Vagina (tissue), 2 donors: ENCODE measurements at regions not wholly inside any gene's neighbourhood (a gene's known extent, or its start where the extent isn't known, plus 50 kb on each side); places are given as distances from the start of the nearest gene placed in this dataset.

Source experiments
- DNase-seq, 2 donors: peaks; one replicate each; pipeline ENCODE4 v3.0.0-alpha.2; 2017; ENCODE audit errors: extremely low spot score in 2 of 2
- H3K27ac ChIP-seq: fragments of 200-600 bp; sonication (generic); one replicate; pipeline ENCODE4 v1.5.1; 2019
- H3K27me3 ChIP-seq: fragments of 200-600 bp; sonication (generic); one replicate; pipeline ENCODE4 v1.5.1; 2019
- H3K36me3 ChIP-seq, 2 donors: fragments of 200-600 bp; sonication (generic); one replicate each; pipeline ENCODE4 v1.5.1; 2017 to 2019
- H3K4me1 ChIP-seq: fragments of 200-600 bp; sonication (generic); one replicate; pipeline ENCODE4 v1.5.1; 2019
- H3K4me3 ChIP-seq, 2 donors: fragments of 200-600 bp; sonication (generic); 1 replicate in 1 of 2; 2 replicates in 1 of 2; pipeline ENCODE4 v1.5.1; 2016 to 2019
- H3K9me3 ChIP-seq: fragments of 200-600 bp; sonication (generic); one replicate; pipeline ENCODE4 v1.5.1; 2019
- POLR2A ChIP-seq, 2 donors: fragments of 450-650 bp; IDR thresholded peaks; one replicate each; pipeline ENCODE4 v1.6.1; 2017; ENCODE audit warnings: antibody characterized with exemption in 2 of 2, mild to moderate bottlenecking in 2 of 2, moderate library complexity in 2 of 2
- POLR2AphosphoS5 ChIP-seq, 2 donors: sonication (generic); formaldehyde crosslinking; IDR thresholded peaks; one replicate each; pipeline ENCODE4 v1.9.0; 2017; ENCODE audit warnings: antibody characterized with exemption in 2 of 2, mild to moderate bottlenecking in 2 of 2, low read depth in 1 of 2; ENCODE audit not compliant: insufficient read depth in 1 of 2
- intact Hi-C: fragments of 100-400 bp; cut with DNase I; formaldehyde crosslinking; loops from one replicate; pipeline ENCODE4 v1.15.1; 2023
- TF ChIP-seq, protein P1 (sequence below), 3 experiments: fragments of 450-650 bp in 2 of 3; fragments of 200-600 bp in 1 of 3; sonication (generic) in 1 of 3; IDR thresholded peaks; one replicate each; pipeline ENCODE4 v1.5.1; 2017 to 2019; ENCODE audit warnings: antibody characterized with exemption in 3 of 3, mild to moderate bottlenecking in 2 of 3, moderate library complexity in 2 of 3

DNA sequence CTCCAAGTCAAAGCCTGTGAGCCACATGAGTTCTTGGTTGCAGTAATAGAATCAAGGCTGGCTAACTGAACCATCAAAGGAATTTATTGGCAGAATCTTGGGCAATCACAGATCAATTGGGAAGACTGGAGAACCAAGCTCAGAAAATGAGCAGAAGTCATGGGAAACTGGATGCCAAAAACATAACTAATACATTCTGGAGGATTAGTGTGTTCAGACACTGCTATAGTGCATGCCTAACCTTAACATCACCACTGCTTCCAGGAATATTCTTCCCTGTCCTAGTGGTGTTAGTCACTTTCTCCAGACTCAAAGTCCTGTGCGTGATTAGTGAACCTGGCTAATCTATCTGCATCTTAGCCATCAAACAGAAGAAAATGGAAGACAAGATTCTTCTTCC, 843.7 kb downstream of the EFNA5 start:
- intact Hi-C loops: no loop called here
- H3K9me3 ChIP-seq: no peaks in the 10 kb centered on the region
- H3K27me3 ChIP-seq: no peaks in the 10 kb centered on the region
- TF ChIP-seq POLR2AphosphoS5 (IDR thresholded peaks at IDR 0.05; ENCODE audit: insufficient read depth in 1 of 2, low read depth in 1 of 2) (no peak), POLR2A (IDR thresholded peaks at IDR 0.05) (no peak)
- TF ChIP-seq, protein P1, sequence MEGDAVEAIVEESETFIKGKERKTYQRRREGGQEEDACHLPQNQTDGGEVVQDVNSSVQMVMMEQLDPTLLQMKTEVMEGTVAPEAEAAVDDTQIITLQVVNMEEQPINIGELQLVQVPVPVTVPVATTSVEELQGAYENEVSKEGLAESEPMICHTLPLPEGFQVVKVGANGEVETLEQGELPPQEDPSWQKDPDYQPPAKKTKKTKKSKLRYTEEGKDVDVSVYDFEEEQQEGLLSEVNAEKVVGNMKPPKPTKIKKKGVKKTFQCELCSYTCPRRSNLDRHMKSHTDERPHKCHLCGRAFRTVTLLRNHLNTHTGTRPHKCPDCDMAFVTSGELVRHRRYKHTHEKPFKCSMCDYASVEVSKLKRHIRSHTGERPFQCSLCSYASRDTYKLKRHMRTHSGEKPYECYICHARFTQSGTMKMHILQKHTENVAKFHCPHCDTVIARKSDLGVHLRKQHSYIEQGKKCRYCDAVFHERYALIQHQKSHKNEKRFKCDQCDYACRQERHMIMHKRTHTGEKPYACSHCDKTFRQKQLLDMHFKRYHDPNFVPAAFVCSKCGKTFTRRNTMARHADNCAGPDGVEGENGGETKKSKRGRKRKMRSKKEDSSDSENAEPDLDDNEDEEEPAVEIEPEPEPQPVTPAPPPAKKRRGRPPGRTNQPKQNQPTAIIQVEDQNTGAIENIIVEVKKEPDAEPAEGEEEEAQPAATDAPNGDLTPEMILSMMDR (IDR thresholded peaks at IDR 0.05): no peak
- no peak overlapping the region for H3K4me3 ChIP-seq
- no peaks in the 10 kb centered on the region for H3K4me1 ChIP-seq
- H3K27ac ChIP-seq: no peak overlapping the region
- H3K36me3 ChIP-seq: no peaks in the 10 kb centered on the region
- no peak for DNase-seq

DNA sequence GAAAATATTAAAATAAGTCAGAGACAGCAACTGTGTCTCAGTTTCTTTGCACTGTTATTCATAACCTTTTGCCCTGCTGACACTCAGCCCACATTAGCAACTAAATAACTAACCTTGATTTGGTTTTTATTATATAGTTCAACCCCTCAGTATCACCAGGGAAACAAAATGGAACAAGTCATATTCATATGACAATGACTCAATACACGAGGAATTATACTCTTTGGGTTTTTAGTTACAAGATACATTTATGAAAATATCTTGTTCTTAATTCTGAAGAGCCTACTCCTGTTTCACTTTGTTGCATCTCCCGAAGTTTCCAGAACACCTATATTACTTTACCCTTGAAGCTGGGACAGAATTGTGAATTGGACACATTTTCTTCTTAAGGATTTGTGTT, 845.4 kb downstream of the EFNA5 start:
- intact Hi-C loops: no loop called here
- no peaks in the 10 kb centered on the region for H3K9me3 ChIP-seq
- no peak overlapping the region for H3K27ac ChIP-seq
- TF ChIP-seq, protein P1 (IDR thresholded peaks at IDR 0.05): no peak
- no peak for TF ChIP-seq POLR2A (IDR thresholded peaks at IDR 0.05)
- TF ChIP-seq POLR2AphosphoS5 (IDR thresholded peaks at IDR 0.05; ENCODE audit: insufficient read depth in 1 of 2, low read depth in 1 of 2): no peak
- no peaks in the 10 kb centered on the region for H3K27me3 ChIP-seq
- no peak overlapping the region for H3K4me3 ChIP-seq
- no peaks in the 10 kb centered on the region for H3K36me3 ChIP-seq
- H3K4me1 ChIP-seq: no peaks in the 10 kb centered on the region
- no peak for DNase-seq

DNA sequence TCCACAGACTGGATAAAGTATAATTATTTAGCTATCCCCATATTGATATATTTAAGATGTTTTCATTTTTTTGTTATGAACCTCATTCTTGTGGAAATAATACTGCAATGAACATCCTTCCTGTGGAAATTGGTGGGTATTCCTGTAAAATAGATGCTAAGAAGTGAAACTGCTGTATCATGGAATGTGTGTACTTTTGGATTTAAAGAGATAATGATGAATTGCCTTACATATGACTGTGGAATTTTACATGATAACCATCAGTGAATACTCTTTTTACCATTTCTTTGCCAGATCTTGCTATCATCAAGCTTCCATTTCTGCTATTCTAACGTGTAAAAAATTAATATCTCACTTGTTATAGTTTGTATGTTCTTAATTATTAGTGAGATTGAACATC, 847.9 kb downstream of the EFNA5 start:
- H3K9me3 ChIP-seq: no peaks in the 10 kb centered on the region
- H3K4me1 ChIP-seq: no peaks in the 10 kb centered on the region
- H3K4me3 ChIP-seq: no peak overlapping the region
- H3K27ac ChIP-seq: no peak overlapping the region
- H3K27me3 ChIP-seq: no peaks in the 10 kb centered on the region
- no peaks in the 10 kb centered on the region for H3K36me3 ChIP-seq
- TF ChIP-seq POLR2A (IDR thresholded peaks at IDR 0.05) (no peak), POLR2AphosphoS5 (IDR thresholded peaks at IDR 0.05; ENCODE audit: insufficient read depth in 1 of 2, low read depth in 1 of 2) (no peak)
- TF ChIP-seq, protein P1 (IDR thresholded peaks at IDR 0.05): no peak
- DNase-seq: no peak
- intact Hi-C loops: no loop called here

DNA sequence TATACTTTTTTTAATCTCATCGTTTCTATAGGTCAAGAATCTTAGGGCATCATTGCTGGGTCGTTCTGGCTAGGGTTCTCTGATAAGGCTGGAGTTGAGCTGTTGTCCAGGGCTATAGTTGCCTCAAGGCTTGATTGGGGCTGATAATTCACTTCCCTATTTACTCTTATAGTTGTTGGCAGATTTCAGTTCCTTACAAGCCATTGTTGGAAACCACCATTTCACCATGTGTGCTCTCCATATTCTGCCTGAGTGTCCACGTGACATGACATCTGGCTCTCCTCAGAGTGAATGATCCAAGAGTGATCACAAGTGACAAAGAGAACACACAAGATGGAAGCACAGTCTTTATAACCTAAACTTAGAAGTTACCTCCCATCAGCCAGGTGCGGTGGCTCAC, 852.2 kb downstream of the EFNA5 start:
- Histone ChIP-seq H3K9me3 (no peaks in the 10 kb centered on the region), H3K36me3 (no peaks in the 10 kb centered on the region), H3K4me1 (no peaks in the 10 kb centered on the region), H3K4me3 (no peak overlapping the region), H3K27me3 (no peaks in the 10 kb centered on the region), H3K27ac (no peak overlapping the region)
- TF ChIP-seq, protein P1 (IDR thresholded peaks at IDR 0.05): no peak
- TF ChIP-seq POLR2AphosphoS5 (IDR thresholded peaks at IDR 0.05; ENCODE audit: insufficient read depth in 1 of 2, low read depth in 1 of 2): no peak
- intact Hi-C loops: no loop called here
- no peak for DNase-seq

DNA sequence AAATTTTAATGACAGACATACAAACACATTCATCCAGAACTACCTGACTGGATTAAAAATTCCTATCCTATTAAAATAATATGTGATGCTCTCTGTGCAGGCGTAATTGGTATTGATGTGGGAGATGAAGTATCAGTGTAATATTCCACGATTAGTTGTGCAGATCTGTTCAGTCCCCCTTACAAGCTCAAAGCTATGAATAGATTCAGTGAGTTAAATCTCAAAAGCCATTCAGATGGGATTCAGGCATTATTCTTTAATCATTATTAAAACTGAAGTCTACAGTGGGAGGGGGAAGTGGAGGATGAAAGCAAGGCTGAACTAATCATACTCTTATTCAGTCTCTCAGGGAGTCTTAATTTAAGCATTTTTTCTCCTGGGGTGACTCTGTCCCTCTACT, 855.8 kb downstream of the EFNA5 start:
- H3K36me3 ChIP-seq: no peaks in the 10 kb centered on the region
- no peaks in the 10 kb centered on the region for H3K9me3 ChIP-seq
- no peak overlapping the region for H3K4me3 ChIP-seq
- no peaks in the 10 kb centered on the region for H3K27me3 ChIP-seq
- H3K4me1 ChIP-seq: no peaks in the 10 kb centered on the region
- no peak overlapping the region for H3K27ac ChIP-seq
- intact Hi-C loops: no loop called here
- no peak for DNase-seq
- TF ChIP-seq, protein P1 (IDR thresholded peaks at IDR 0.05): no peak
- TF ChIP-seq POLR2AphosphoS5 (IDR thresholded peaks at IDR 0.05; ENCODE audit: insufficient read depth in 1 of 2, low read depth in 1 of 2) (no peak), POLR2A (IDR thresholded peaks at IDR 0.05) (no peak)
